ENCODE measurements at regions not wholly inside any gene's neighbourhood (a gene's known extent, or its start where the extent isn't known, plus 50 kb on each side); places are given as distances from the start of the nearest gene placed in this dataset.
"Not testable (repeated sequence)": the region's sequence is repeated elsewhere in the genome, so short reads cannot be mapped to it uniquely, and the experiment has no call there.

- Histone ChIP-seq H3K9me3 (replicated peaks in 1 of 11) (peaks cover 0 to 8% (median 3%) of the 10 kb centered on the region in 11 experiments; a peak in 4 of 22 replicates), H3K27me3 (no peaks in the 10 kb centered on the region), H3K27ac (no peak overlapping the region), H3K4me3 (no peak overlapping the region), H3K36me3 (no peaks in the 10 kb centered on the region), H4K20me1 (no peaks in the 10 kb centered on the region), H3K4me1 (no peaks in the 10 kb centered on the region), H3K9ac (no peak overlapping the region), H3K4me2 (no peak overlapping the region)
- TF ChIP-seq Cebpa-rat (IDR thresholded peaks at IDR 0.05): no peak
Measured at GRCh38 chr10:60525716-60526585, 136.3 kb upstream of the ANK3 start.

GRCh38 chr10:60524541-60524940 lies 134.9 kb upstream of the ANK3 start:
- H3K4me1 ChIP-seq: no peaks in the 10 kb centered on the region
- H3K4me3 ChIP-seq: no peak overlapping the region
- no peak overlapping the region for H3K27ac ChIP-seq
- H3K27me3 ChIP-seq: no peaks in the 10 kb centered on the region
- no peak overlapping the region for H3K4me2 ChIP-seq
- H4K20me1 ChIP-seq: no peaks in the 10 kb centered on the region
- peaks cover 0 to 8% (median 3%) of the 10 kb centered on the region in 11 experiments; a peak in 4 of 22 replicates for H3K9me3 ChIP-seq (replicated peaks in 1 of 11)
- H3K36me3 ChIP-seq: no peaks in the 10 kb centered on the region
- TF ChIP-seq Cebpa-rat (IDR thresholded peaks at IDR 0.05): no peak
- no peak overlapping the region for H3K9ac ChIP-seq

GRCh38 chr10:60523371-60523770 lies 133.7 kb upstream of the ANK3 start:
- H3K4me1 ChIP-seq; H3K36me3 ChIP-seq; H3K27ac ChIP-seq; H4K20me1 ChIP-seq; H3K4me2 ChIP-seq; H3K9ac ChIP-seq; H3K4me3 ChIP-seq; H3K9me3 ChIP-seq (replicated peaks in 1 of 11); H3K27me3 ChIP-seq: not testable (repeated sequence)

GRCh38 chr10:60522617-60523016 lies 132.9 kb upstream of the ANK3 start:
- Histone ChIP-seq H3K4me2 (no peak overlapping the region), H3K27ac (no peak overlapping the region)

GRCh38 chr10:60521974-60522405 lies 132.3 kb upstream of the ANK3 start:
- H3K9me3 ChIP-seq (replicated peaks in 1 of 11): peaks cover 0 to 8% (median 3%) of the 10 kb centered on the region in 11 experiments; a peak in 4 of 22 replicates
- H4K20me1 ChIP-seq: no peaks in the 10 kb centered on the region
- no peak overlapping the region for H3K4me3 ChIP-seq
- H3K9ac ChIP-seq: no peak overlapping the region
- TF ChIP-seq Cebpa-rat (IDR thresholded peaks at IDR 0.05): no peak
- no peaks in the 10 kb centered on the region for H3K27me3 ChIP-seq
- H3K27ac ChIP-seq: no peak overlapping the region
- no peak overlapping the region for H3K4me2 ChIP-seq
- no peaks in the 10 kb centered on the region for H3K4me1 ChIP-seq
- H3K36me3 ChIP-seq: no peaks in the 10 kb centered on the region

More at GRCh38 chr10:60522617-60523016, 132.9 kb upstream of the ANK3 start:
- Histone ChIP-seq H3K9me3 (replicated peaks in 1 of 11) (peaks cover 0 to 8% (median 3%) of the 10 kb centered on the region in 11 experiments; a peak in 4 of 22 replicates), H3K4me3 (no peak overlapping the region), H3K36me3 (no peaks in the 10 kb centered on the region), H3K4me1 (no peaks in the 10 kb centered on the region), H3K27me3 (no peaks in the 10 kb centered on the region), H3K9ac (no peak overlapping the region), H4K20me1 (no peaks in the 10 kb centered on the region)
- TF ChIP-seq Cebpa-rat (IDR thresholded peaks at IDR 0.05): no peak

- no peaks in the 10 kb centered on the region for H3K36me3 ChIP-seq
- H3K27ac ChIP-seq: no peak overlapping the region
- H3K9ac ChIP-seq: no peak overlapping the region
- H3K4me2 ChIP-seq: no peak overlapping the region
- H4K20me1 ChIP-seq: no peaks in the 10 kb centered on the region
- H3K27me3 ChIP-seq: no peaks in the 10 kb centered on the region
- TF ChIP-seq Cebpa-rat (IDR thresholded peaks at IDR 0.05): no peak
- no peaks in the 10 kb centered on the region for H3K4me1 ChIP-seq
- H3K4me3 ChIP-seq: no peak overlapping the region
- H3K9me3 ChIP-seq (replicated peaks in 1 of 11): peaks cover 0 to 1% (median 0%) of the 10 kb centered on the region in 11 experiments; a peak in 2 of 22 replicates
Measured at GRCh38 chr10:60518745-60519144, 129.1 kb upstream of the ANK3 start.

- Histone ChIP-seq H3K4me1 (no peaks in the 10 kb centered on the region), H3K36me3 (no peaks in the 10 kb centered on the region)
Measured at GRCh38 chr10:60517805-60518204, 128.1 kb upstream of the ANK3 start.

GRCh38 chr10:60513281-60513680 lies 123.6 kb upstream of the ANK3 start:
- no peaks in the 10 kb centered on the region for H3K4me1 ChIP-seq
- no peak overlapping the region for H3K4me2 ChIP-seq
- H3K27ac ChIP-seq: no peak overlapping the region
- no peak overlapping the region for H3K4me3 ChIP-seq
- H3K9ac ChIP-seq: no peak overlapping the region
- no peaks in the 10 kb centered on the region for H4K20me1 ChIP-seq
- H3K36me3 ChIP-seq: no peaks in the 10 kb centered on the region
- no peaks in the 10 kb centered on the region for H3K9me3 ChIP-seq (replicated peaks in 1 of 11)
- no peak for TF ChIP-seq Cebpa-rat (IDR thresholded peaks at IDR 0.05)
- no peaks in the 10 kb centered on the region for H3K27me3 ChIP-seq

More at GRCh38 chr10:60517805-60518204, 128.1 kb upstream of the ANK3 start:
- no peaks in the 10 kb centered on the region for H4K20me1 ChIP-seq
- H3K9ac ChIP-seq: no peak overlapping the region
- TF ChIP-seq Cebpa-rat (IDR thresholded peaks at IDR 0.05): no peak
- H3K4me3 ChIP-seq: no peak overlapping the region
- no peak overlapping the region for H3K27ac ChIP-seq
- H3K9me3 ChIP-seq (replicated peaks in 1 of 11): no peaks in the 10 kb centered on the region
- H3K27me3 ChIP-seq: no peaks in the 10 kb centered on the region
- H3K4me2 ChIP-seq: no peak overlapping the region

- TF ChIP-seq Cebpa-rat (IDR thresholded peaks at IDR 0.05): no peak
- Histone ChIP-seq H3K36me3 (no peaks in the 10 kb centered on the region), H3K4me2 (no peak overlapping the region), H3K4me1 (no peaks in the 10 kb centered on the region), H3K9me3 (replicated peaks in 1 of 11) (no peaks in the 10 kb centered on the region), H3K27ac (no peak overlapping the region), H4K20me1 (no peaks in the 10 kb centered on the region), H3K4me3 (no peak overlapping the region), H3K9ac (no peak overlapping the region), H3K27me3 (no peaks in the 10 kb centered on the region)
Measured at GRCh38 chr10:60511477-60512229, 122.0 kb upstream of the ANK3 start.
